ENCODE measurements at regions not wholly inside any gene's neighbourhood (a gene's known extent, or its start where the extent isn't known, plus 50 kb on each side); places are given as distances from the start of the nearest gene placed in this dataset.
A peak's percentile ranks its signal among the peaks of the same experiment; 100 is the strongest.

- ChIA-PET CTCF (interaction anchor here (1.5 to 2.5 kb wide), 2 partner anchors 12 to 32 kb away, joined by 3 to 5 read pairs; no protein-coding TSS in a partner anchor), POLR2A (no interaction called here)
- peak; percentile 15 for TF ChIP-seq CTCF (IDR thresholded peaks at IDR 0.05; ENCODE audit: control extremely low read depth, extremely low read depth, low read depth, missing control alignments)
- peak; percentile 24 for DNase-seq (ENCODE audit: extremely low spot score)
Observed at GRCh38 chr18:70464343-70465114, 175.7 kb downstream of the SOCS6 start.

DNA sequence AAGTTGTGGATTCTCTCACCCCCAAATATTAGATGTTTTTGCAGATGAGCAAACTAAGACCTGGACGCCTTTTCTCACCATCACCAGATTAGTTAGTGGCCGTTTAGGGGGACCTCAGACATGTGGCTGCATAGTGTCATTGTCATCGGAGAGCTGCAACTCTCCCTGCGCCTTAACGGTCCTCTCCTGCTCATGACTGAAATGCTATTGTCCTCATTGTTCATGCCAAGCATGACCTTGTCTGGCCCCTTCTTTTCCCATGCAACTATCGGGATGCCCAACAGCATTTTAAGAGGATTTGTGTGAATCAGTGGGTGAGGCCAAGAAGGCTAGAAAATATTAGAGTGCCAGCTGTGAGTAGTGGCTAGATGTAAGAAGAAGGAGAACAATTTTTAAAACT is 174.2 kb downstream of the SOCS6 start:
- ChIA-PET CTCF (interaction anchor here (0.7 to 2.5 kb wide), 6 partner anchors 9 to 33 kb away, joined by 3 to 8 read pairs (median 4); no protein-coding TSS in a partner anchor), POLR2A (no interaction called here)
- DNase-seq (ENCODE audit: extremely low spot score) = no peak
- no peak for TF ChIP-seq CTCF (IDR thresholded peaks at IDR 0.05; ENCODE audit: control extremely low read depth, extremely low read depth, low read depth, missing control alignments)

DNA sequence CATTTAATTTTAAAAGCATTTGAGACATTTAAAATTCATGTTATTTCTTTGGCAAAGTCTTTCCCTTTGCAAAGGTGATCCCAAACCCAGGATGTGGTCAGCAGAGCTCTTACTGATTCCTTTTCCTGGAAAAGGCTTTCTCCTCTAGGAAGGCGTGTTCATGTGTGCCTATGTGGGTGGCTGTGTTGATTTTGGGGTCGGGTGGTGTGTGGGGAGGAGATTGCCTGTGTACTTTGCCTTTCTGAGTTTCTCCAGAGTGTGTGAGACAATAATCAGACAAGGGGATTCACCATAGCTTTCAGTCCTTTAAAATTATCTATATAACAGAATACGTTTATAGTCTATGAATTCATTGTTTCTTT is 173.2 kb downstream of the SOCS6 start:
- POLR2A ChIA-PET = no interaction called here
- CTCF ChIA-PET = interaction anchor here (1.0 to 2.5 kb wide), 4 partner anchors 10 to 28 kb away, joined by 4 to 8 read pairs (median 6); no protein-coding TSS in a partner anchor
- no peak for DNase-seq (ENCODE audit: extremely low spot score)
- no peak for TF ChIP-seq CTCF (IDR thresholded peaks at IDR 0.05; ENCODE audit: control extremely low read depth, extremely low read depth, low read depth, missing control alignments)

DNA sequence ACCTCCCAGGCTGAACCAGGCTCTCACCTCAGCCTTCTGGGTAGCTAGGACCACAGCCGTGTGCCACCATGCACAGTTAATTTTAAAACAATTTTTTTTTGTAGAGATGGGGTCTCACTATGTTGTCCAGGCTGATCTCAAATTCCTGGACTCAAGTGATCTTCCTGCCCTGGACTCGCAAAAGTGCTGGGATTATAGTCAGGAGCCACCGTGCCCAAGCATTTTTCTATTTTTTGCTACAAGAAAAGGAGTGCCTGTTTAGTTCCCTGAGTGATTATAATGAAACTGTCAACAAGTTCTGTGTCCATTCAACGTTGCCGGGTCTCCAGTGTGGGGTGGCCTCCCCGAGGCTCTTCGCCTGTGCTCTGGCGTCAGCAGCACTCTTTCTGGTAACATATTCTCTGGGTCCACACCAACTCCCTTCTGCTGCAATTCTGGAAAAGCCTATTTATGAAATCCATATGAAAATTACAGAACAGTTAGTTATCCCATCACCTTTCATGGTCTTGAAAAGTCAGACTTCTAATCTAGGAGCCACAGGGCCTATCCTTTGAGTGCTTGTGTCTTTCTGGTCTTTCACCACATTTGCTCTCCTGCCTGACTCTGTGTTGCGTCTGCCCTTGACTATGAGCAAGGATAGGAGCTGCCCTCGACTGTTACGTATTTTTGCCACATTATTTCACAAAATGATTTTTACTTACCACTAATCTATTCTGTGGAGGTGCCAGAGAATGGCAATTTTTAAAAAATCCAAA is 172.7 kb downstream of the SOCS6 start:
- no peak for TF ChIP-seq CTCF (IDR thresholded peaks at IDR 0.05; ENCODE audit: control extremely low read depth, extremely low read depth, low read depth, missing control alignments)
- ChIA-PET CTCF (interaction anchor here (1.0 to 2.5 kb wide), 4 partner anchors 9 to 28 kb away, joined by 4 to 8 read pairs (median 6); no protein-coding TSS in a partner anchor), POLR2A (no interaction called here)
- no peak for DNase-seq (ENCODE audit: extremely low spot score)

- ChIA-PET CTCF (interaction anchor here (0.7 to 1.7 kb wide), 4 partner anchors 11 to 31 kb away, joined by 3 to 5 read pairs (median 4); no protein-coding TSS in a partner anchor), POLR2A (no interaction called here)
- TF ChIP-seq CTCF (IDR thresholded peaks at IDR 0.05; ENCODE audit: control extremely low read depth, extremely low read depth, low read depth, missing control alignments) = no peak
Observed at GRCh38 chr18:70459731-70460130, 170.9 kb downstream of the SOCS6 start.

DNA sequence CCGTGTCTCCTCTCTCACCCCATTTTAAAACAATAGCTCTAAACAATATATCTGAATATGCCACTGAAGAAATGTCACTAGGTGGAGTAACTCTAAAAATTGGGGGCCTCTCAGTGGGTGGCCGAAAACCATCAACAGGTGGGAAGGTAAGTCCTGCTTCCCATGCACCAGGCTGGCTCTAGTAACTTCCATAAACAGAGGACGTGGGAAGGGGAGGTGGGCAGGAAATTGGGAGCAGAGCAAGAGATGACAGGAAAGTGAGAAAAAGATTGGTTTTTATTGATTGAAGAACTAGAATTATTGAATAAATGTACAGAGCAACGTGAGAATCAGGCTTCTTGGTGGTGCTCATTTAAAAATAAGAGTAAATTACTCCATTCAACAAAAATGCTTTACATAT is 170.4 kb downstream of the SOCS6 start:
- CTCF ChIA-PET = interaction anchor here (1.1 to 1.7 kb wide), 4 partner anchors 18 to 1534 kb away, joined by 3 to 5 read pairs (median 4); no protein-coding TSS in a partner anchor

More at GRCh38 chr18:70459731-70460130, 170.9 kb downstream of the SOCS6 start:
- no peak for DNase-seq (ENCODE audit: extremely low spot score)

More for the DNA sequence above, 170.4 kb downstream of the SOCS6 start:
- DNase-seq (ENCODE audit: extremely low spot score) = no peak
- POLR2A ChIA-PET = no interaction called here
- no peak for TF ChIP-seq CTCF (IDR thresholded peaks at IDR 0.05; ENCODE audit: control extremely low read depth, extremely low read depth, low read depth, missing control alignments)

Measured in GM10248 (cell line).